Neural cell (in vitro differentiated cells): ENCODE measurements at regions not wholly inside any gene's neighbourhood (a gene's known extent, or its start where the extent isn't known, plus 50 kb on each side); places are given as distances from the start of the nearest gene placed in this dataset.

Experiments
- H2AFZ ChIP-seq: fragments of 200-600, 300-800 bp; sonication (generic), shearing (Covaris generic); 2 replicates; pipeline ENCODE4 v1.6.0; 2014; ENCODE audit warnings: low read depth, mild to moderate bottlenecking, antibody characterized with exemption, low read length, moderate library complexity
- H3F3A ChIP-seq: fragments of 200-600 bp; shearing (Covaris generic); 2 replicates; pipeline ENCODE4 v1.6.1; 2016; ENCODE audit warnings: mild to moderate bottlenecking, moderate library complexity, mixed read lengths, antibody characterized with exemption, low read length; ENCODE audit not compliant: insufficient read depth, poor library complexity, severe bottlenecking
- H3K27ac ChIP-seq: fragments of 200-600, 300-800 bp; sonication (generic), shearing (Covaris generic); 2 replicates; pipeline ENCODE4 v1.5.1; 2014; ENCODE audit warnings: mild to moderate bottlenecking, low read length, moderate library complexity
- H3K27me3 ChIP-seq: fragments of 300-800, 200-600 bp; sonication (generic), shearing (Covaris generic); 2 replicates; pipeline ENCODE4 v1.6.0; 2014; ENCODE audit warnings: mild to moderate bottlenecking, low read depth, low read length, moderate library complexity; ENCODE audit not compliant: insufficient read depth
- H3K36me3 ChIP-seq: fragments of 300-800, 200-600 bp; sonication (generic), shearing (Covaris generic); 2 replicates; pipeline ENCODE4 v1.5.1; 2014; ENCODE audit warnings: mild to moderate bottlenecking, antibody characterized with exemption, low read length, moderate library complexity; ENCODE audit not compliant: insufficient read depth
- H3K4me2 ChIP-seq: fragments of 300-800, 200-600 bp; sonication (generic), shearing (Covaris generic); 2 replicates; pipeline ENCODE4 v1.6.0; 2014; ENCODE audit warnings: mild to moderate bottlenecking, low read length
- H3K4me3 ChIP-seq: fragments of 300-800, 200-600 bp; sonication (generic), shearing (Covaris generic); 2 replicates; pipeline ENCODE4 v1.5.1; 2014; ENCODE audit warnings: mild to moderate bottlenecking, low read length, moderate library complexity
- H3K79me2 ChIP-seq: fragments of 200-600 bp; shearing (Covaris generic); replicated peaks from 2 replicates; pipeline ENCODE4 v1.6.0; 2014; ENCODE audit warnings: mild to moderate bottlenecking, low read length, moderate library complexity; ENCODE audit not compliant: insufficient read depth
- H3K9ac ChIP-seq: fragments of 300-800, 200-600 bp; sonication (generic), shearing (Covaris generic); 2 replicates; pipeline ENCODE4 v1.6.1; 2016; ENCODE audit warnings: mild to moderate bottlenecking, low read length, mixed read lengths
- H3K9me2 ChIP-seq: fragments of 200-600 bp; shearing (Covaris generic); 2 replicates; pipeline ENCODE4 v1.6.1; 2016; ENCODE audit warnings: mild to moderate bottlenecking, low read length, mixed read lengths; ENCODE audit not compliant: insufficient read depth
- H3K9me3 ChIP-seq: fragments of 200-600, 300-800 bp; sonication (generic), shearing (Covaris generic); 2 replicates; pipeline ENCODE4 v1.6.1; 2016; ENCODE audit warnings: mild to moderate bottlenecking, mixed run types, low read length, moderate library complexity, mixed read lengths
- H4K20me1 ChIP-seq: fragments of 200-600 bp; shearing (Covaris generic); 2 replicates; pipeline ENCODE4 v1.6.1; 2016; ENCODE audit warnings: mild to moderate bottlenecking, mixed run types; ENCODE audit not compliant: insufficient read depth
- CTCF ChIP-seq: fragments of 450-650 bp; IDR thresholded peaks from 2 replicates; pipeline ENCODE4 v1.5.1; 2014; ENCODE audit warnings: antibody characterized with exemption, mild to moderate bottlenecking, moderate library complexity; ENCODE audit not compliant: poor library complexity, severe bottlenecking
- EP300 ChIP-seq: fragments of 450-650 bp; conservative IDR thresholded peaks from 2 replicates; pipeline ENCODE4 v1.6.1; 2014; ENCODE audit warnings: antibody characterized with exemption, mild to moderate bottlenecking, moderate library complexity; ENCODE audit not compliant: poor library complexity, severe bottlenecking
- EZH2 ChIP-seq: fragments of 200-600, 300-800 bp; shearing (Covaris generic), sonication (generic); IDR thresholded peaks from 2 replicates; pipeline ENCODE4 v1.6.1; 2014; ENCODE audit warnings: antibody characterized with exemption, low read length, borderline replicate concordance, mild to moderate bottlenecking; ENCODE audit not compliant: insufficient read depth, poor library complexity, severe bottlenecking
- MXI1 ChIP-seq: fragments of 450-650 bp; conservative IDR thresholded peaks from 2 replicates; pipeline ENCODE4 v1.6.1; 2014; ENCODE audit warnings: antibody characterized with exemption, mild to moderate bottlenecking; ENCODE audit not compliant: poor library complexity, severe bottlenecking
- POLR2AphosphoS5 ChIP-seq: IDR thresholded peaks from 2 replicates; pipeline ENCODE4 v1.6.1; 2012
- RAD21 ChIP-seq: fragments of 450-650 bp; conservative IDR thresholded peaks from 2 replicates; pipeline ENCODE4 v1.6.1; 2014; ENCODE audit warnings: antibody characterized with exemption, mild to moderate bottlenecking, moderate library complexity
- REST ChIP-seq: IDR thresholded peaks from 2 replicates; pipeline ENCODE4 v1.6.1; 2012; ENCODE audit warnings: borderline replicate concordance
- SMC3 ChIP-seq: fragments of 450-650 bp; conservative IDR thresholded peaks from 2 replicates; pipeline ENCODE4 v1.6.1; 2014; ENCODE audit warnings: antibody characterized with exemption, mild to moderate bottlenecking, moderate library complexity; ENCODE audit not compliant: poor library complexity
- TAF1 ChIP-seq: IDR thresholded peaks from 2 replicates; pipeline ENCODE4 v1.6.1; 2012; ENCODE audit warnings: low read depth

GRCh38 chr3:161818106-161818505 lies 321.5 kb downstream of the OTOL1 start:
- no peak for TF ChIP-seq REST
- no peak for TF ChIP-seq EZH2
- TF ChIP-seq EP300: no peak
- no peak for TF ChIP-seq MXI1
- TF ChIP-seq POLR2AphosphoS5: no peak
- Histone ChIP-seq H3K4me3 (no peak overlapping the region), H3K27ac (no peak overlapping the region), H3K4me2 (no peak overlapping the region), H3K27me3 (no peaks in the 10 kb centered on the region), H4K20me1 (no peaks in the 10 kb centered on the region), H3K9me2 (no peaks in the 10 kb centered on the region), H3F3A (no peaks in the 10 kb centered on the region), H2AFZ (no peak overlapping the region), H3K36me3 (no peaks in the 10 kb centered on the region), H3K79me2 (no peaks in the 10 kb centered on the region), H3K9ac (no peak overlapping the region), H3K9me3 (no peaks in the 10 kb centered on the region)

DNA sequence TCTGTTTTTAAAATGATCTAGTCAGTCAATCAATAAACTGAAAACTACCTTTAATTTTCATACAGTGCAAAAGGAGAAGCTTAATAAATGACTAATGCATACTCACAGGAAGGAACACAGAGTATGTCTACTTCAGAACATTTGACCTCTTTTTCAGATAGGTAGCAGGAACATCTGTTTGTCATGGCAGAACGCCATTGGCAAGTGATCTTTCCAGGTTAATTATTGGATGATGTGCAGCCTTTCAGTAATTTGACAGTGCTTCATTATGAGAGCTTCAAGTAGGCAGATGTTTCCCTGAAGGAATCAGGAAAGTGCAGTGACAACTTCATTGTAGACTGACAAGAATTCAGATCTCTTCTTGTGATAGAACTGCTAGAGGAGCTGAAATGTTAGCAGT lies 325.0 kb downstream of the OTOL1 start:
- Histone ChIP-seq H3K4me2 (no peak overlapping the region), H3F3A (no peaks in the 10 kb centered on the region), H3K27me3 (no peaks in the 10 kb centered on the region), H3K27ac (peak overlapping the region; percentile 46), H3K36me3 (no peaks in the 10 kb centered on the region), H3K9ac (no peak overlapping the region), H2AFZ (no peak overlapping the region), H3K4me3 (no peak overlapping the region), H4K20me1 (no peaks in the 10 kb centered on the region), H3K79me2 (no peaks in the 10 kb centered on the region), H3K9me3 (no peaks in the 10 kb centered on the region), H3K9me2 (no peaks in the 10 kb centered on the region)
- TF ChIP-seq RAD21 (no peak), REST (peak; percentile 71), EP300 (peak; percentile 95), POLR2AphosphoS5 (peak; percentile 64), TAF1 (no peak)

DNA sequence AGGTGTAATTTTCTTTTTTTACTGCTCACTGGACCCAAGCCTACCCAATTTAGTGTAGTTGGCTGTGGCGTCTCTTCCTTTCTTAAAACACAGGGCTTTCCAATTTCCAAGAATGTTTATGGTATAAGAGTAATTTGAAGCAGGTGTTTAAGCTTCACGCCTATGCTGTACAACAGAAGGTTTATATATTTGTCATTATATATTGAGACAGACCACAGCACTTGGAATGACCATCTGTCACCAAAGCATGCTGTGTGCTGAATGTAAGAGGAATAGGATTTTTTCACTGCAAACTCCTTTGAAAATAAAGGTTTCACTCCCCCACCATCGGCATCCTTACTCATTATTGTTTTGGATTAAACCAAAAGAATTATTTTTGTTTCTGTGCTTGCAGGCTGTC lies 325.7 kb downstream of the OTOL1 start:
- Histone ChIP-seq H3F3A (no peaks in the 10 kb centered on the region), H2AFZ (no peak overlapping the region), H3K79me2 (no peaks in the 10 kb centered on the region), H3K27ac (peak overlapping the region; percentile 46), H3K4me2 (no peak overlapping the region), H3K9me3 (no peaks in the 10 kb centered on the region), H3K9ac (no peak overlapping the region), H3K27me3 (no peaks in the 10 kb centered on the region), H3K9me2 (no peaks in the 10 kb centered on the region), H3K36me3 (no peaks in the 10 kb centered on the region), H3K4me3 (peak overlapping the region; percentile 11), H4K20me1 (no peaks in the 10 kb centered on the region)
- TF ChIP-seq SMC3: no peak
- TF ChIP-seq MXI1: no peak
- TF ChIP-seq TAF1: no peak
- no peak for TF ChIP-seq REST
- TF ChIP-seq RAD21: no peak
- no peak for TF ChIP-seq EP300
- TF ChIP-seq CTCF: no peak
- no peak for TF ChIP-seq EZH2
- TF ChIP-seq POLR2AphosphoS5: no peak
